Left lobe of liver (tissue), 2 donors: ENCODE measurements at regions not wholly inside any gene's neighbourhood (a gene's known extent, or its start where the extent isn't known, plus 50 kb on each side); places are given as distances from the start of the nearest gene placed in this dataset.

ENCODE experiments used
- ATAC-seq: fragments of 200-7000 bp; cut with Tn5 transposase; one replicate; pipeline ENCODE4 v1.9.1; 2020; ENCODE audit warnings: mild to moderate bottlenecking, moderate library complexity
- DNase-seq: peaks from one replicate; pipeline ENCODE4 v3.0.0-alpha.2; 2020; ENCODE audit warnings: low spot score
- donor health status: DM: no; HTN: no; CAD: no; lungs with moderate emphysema.
- donor health status: DM: no; HTN: yes; CAD: no.

DNA sequence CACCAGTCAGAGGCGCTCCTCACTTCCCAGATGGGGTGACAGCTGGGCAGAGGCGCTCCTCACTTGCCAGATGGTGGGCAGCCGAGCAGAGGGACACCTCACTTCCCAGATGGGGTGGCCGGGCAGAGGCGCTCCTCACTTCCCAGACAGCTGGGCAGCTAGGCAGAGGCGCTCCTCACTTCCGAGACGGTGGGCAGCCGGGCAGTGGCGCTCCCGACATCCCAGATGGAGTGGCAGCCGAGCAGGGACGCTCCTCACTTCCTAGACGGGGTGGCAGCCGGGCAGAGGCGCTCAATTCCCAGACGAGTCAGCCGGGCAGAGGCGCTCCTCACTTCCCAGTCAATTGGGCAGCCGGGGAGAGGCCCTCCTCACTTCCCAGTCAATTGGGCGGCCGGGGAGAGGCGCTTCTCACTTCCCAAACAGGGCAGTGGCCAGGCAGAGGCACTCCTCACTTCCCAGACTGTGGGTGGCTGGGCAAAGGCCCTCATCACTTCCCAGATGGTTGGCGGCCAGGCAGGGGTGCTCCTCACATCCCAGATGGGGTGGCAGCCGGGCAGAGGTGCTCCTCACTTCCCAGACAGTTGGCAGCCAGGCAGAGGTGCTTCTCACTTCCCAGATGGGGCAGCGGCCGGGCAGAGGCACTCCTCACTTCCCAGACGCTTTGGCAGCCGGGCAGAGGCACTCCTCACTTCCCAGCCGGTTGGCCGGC is 143.8 kb upstream of the ARID2 start:
- ATAC-seq (no peak), DNase-seq (no peak)

DNA sequence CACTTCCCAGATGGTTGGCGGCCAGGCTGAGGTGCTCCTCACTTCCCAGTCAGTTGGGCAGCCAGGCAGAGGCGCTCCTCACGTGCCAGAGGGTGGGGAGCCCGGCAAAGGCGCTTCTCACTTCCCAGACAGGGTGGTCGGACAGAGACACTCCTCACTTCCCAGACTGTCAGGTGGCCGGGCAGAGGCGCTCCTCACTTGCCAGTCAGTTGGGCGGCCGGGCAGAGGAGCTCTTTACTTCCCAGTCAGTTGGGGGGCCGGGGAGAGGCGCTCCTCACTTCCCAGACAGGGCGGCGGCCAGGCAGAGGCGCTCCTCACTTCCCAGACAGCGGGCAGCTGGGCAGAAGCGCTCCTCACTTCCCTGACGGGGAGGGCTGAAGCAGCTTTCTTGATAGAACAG is 143.0 kb upstream of the ARID2 start:
- no peak for DNase-seq
- ATAC-seq, result no peak

DNA sequence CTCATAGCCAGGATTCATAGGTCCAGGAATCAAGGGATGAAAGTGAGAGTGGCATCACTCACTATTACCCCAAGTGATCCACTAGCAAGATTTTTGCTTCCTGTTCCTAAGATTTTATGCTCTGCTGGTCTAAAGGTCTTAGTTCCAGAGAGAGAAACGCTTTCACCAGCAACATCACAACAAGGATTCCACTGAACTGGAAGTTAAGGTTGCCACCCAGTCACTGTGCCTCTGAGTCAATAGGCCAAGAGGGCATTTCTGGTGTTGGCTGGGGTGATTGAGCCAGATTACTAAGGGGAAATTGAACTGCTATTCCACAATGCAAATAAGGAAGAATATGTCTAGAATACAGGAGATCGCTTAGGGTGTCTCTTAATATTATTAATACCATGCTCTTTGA is 142.5 kb upstream of the ARID2 start:
- ATAC-seq (peak; percentile 87), DNase-seq (no peak)

DNA sequence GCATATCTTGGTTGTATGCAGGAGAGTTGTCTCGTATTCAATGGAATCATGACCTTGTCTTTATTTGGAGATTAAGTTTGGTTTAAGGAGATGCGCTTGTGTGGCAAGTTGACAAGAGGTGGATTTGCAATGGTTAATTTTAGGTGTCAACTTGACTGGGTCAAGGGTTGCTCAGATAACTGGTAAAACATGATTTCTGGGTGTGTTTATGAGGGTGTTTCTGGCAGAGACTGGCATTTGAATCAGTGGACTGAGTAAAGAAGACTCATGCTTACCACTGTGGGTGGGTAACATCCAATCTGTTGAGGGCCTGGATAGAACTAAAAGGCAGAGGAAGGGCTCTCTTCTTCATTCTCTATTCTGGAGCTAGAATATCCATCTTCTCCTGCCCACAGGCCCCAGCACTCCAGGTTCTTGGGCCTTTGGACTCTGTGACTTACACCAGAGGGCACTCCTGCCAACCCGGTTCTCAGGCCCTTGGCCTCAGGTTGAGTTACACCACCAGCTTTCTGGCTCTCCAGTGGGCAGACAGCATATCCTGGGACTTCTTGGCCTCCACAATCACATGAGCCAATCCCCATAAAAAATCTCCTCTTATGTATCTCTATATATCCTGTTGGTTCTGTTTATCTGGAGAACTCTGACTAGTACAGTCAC is 141.5 kb upstream of the ARID2 start:
- ATAC-seq (peak; percentile 97), DNase-seq (peak; percentile 70)

DNA sequence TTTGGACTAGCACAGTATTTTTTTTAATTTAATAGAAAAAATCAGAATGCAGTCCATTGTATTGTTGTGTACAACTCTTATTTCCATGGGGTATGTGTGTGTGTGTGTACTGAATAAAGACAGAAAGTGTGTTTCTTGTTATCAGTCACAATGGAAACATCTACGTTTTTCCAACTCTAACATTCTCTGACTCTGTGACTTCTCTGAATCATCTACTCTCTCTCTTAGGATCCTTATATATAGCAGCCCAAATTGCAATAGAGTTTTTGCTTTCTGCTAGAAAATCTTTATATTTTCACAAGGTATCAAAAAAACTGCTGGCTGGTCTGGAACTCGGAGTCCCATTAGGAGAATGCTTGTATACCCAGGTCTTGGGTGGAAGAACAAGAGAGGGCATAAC is 138.9 kb upstream of the ARID2 start:
- no peak for ATAC-seq
- DNase-seq, result no peak

DNA sequence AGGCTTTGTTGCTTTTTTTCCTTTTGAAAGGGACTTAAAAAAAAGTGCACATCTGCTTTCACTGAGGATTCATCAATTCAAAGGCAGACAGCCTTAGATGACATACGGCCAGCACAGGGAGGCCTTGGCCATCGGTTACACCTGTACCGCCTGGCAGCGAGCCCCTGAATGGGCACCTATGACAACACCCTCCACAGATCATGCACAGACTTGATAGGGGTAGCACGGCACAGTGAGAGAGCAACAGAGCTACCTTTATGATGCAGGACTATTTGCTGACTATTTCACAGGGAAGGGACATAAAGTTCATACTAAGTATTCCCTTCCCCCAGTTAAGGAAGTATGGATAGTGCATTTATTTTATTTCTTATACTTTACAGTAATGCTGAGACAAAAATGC is 137.9 kb upstream of the ARID2 start:
- ATAC-seq (no peak), DNase-seq (no peak)

DNA sequence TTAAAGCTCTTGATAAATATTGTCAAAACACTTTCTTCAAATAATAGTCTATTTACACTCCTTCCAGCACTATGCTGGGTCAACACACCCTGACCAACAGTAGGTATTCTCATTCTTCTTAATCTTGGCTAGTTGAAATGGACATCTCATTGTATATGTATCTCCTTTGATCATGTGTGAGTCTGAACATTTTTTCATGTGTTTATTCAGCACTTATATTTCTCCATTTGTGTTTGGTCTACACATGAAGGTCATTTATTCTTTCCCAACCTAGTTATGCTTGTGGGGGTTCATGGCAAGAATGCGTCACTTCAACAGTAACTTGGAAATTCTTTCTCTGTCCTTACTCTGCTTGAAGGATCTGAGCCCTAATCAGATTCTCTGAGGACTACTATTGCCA is 133.1 kb upstream of the ARID2 start:
- DNase-seq (no peak), ATAC-seq (no peak)

DNA sequence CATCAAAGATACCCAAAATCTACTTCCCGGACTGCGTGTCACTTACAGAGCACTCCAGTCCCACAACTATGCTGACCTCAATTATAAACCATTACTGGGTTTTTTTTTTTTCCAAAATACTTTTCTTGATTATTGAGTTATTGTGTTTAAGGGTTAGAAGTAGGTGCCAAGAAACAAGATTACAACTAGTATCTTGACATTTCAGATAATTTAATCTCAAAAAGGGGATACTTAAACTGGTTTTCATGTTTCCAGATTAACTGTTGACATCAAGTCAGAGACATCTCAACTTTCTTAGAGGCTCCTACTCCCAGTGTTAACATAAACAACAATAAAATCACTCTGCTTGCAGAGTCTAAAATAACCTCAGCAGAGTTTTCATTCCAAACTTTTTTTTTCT is 131.2 kb upstream of the ARID2 start:
- DNase-seq (no peak), ATAC-seq (no peak)

DNA sequence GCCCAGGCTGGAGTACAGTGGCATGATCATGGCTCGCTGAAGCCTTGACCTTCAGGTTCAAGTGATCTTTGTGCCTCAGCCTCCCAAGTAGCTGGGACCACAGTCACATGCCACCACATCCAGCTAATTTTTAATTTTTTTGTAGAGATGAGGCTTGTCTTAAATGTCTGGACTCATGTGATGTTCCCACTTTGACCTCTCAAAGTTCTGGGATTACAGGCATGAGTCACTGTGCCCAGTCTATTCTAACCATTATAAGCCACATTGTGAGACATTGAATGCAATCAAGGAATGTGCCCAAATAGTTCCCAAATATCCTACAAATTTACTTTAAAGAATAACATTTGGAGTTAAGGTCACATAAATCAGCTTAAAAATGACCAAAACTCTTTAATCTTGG is 130.7 kb upstream of the ARID2 start:
- ATAC-seq (no peak), DNase-seq (no peak)

DNA sequence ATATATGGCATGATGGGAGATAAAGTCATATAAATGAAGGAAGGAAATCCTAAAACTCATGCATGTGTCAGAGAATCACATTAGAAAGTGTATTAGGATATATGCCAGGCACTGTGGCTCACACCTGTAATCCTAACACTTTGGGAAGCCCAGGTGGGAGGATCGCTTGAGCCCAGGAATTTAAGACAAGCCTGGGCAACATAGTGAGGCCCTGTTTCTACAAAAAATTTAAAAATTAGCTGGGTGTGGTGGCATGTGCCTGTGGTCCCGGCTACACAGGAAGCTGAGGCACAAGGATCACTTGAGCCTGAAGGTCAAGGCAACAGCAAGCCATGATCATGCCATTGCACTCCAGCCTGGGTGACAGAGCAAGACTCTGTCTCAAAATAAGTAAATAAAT is 130.3 kb upstream of the ARID2 start:
- ATAC-seq, result no peak
- no peak for DNase-seq

DNA sequence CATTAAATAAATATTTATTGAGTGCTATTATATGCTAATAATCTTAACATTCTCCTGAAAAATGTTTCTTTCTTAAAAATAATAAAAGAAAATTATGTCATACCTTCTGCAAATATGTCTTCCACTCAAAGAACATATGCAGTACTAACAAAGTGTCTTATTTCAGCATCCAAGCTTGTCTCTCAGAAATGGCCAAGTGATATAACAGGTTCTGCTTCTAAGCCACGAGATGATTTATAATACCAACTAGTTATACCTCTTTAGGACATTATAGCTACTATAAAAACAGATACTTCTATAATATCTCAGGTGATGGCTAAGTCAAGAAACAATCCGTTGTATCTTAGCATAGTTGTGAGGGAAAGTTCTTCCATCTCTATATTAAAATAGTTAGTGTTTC is 128.1 kb upstream of the ARID2 start:
- ATAC-seq (no peak), DNase-seq (no peak)

DNA sequence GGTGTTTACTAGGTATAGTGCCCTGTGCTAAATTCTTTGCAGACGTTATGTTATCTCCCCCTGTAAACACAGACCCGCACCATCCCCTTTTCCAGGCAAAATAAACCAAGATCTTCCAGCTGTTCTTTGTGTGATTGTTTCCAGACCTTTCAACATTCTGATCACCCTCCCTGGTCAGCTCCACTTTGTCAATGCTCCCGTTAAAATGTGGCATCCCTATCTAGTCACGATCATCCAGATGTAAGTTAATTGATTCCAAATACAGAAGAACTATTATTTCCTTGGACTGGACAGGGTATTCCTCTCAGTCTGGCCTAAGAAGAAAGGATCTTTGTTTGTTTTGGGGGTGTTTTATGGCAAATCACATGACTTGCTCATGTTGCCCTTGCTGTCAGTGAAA is 127.6 kb upstream of the ARID2 start:
- ATAC-seq (no peak), DNase-seq (no peak)

DNA sequence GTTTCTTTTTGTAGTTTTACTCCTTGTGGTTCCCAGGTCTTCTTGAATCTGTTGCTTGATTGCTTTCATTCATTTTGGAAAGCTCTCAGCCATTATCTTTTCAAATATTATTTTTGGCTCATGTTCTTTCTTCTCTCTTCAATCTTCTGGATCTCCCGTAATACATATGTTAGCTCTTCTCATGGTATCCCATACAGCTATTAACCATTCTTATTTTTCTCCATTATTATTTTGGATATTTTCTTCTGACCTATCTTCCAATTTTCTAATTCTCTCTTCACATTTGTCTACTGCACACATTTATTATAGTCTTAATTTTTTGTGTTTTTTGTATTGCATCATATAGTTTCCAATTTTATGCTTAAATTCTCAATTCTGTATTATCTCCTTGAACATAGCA is 123.9 kb upstream of the ARID2 start:
- ATAC-seq (no peak), DNase-seq (no peak)

DNA sequence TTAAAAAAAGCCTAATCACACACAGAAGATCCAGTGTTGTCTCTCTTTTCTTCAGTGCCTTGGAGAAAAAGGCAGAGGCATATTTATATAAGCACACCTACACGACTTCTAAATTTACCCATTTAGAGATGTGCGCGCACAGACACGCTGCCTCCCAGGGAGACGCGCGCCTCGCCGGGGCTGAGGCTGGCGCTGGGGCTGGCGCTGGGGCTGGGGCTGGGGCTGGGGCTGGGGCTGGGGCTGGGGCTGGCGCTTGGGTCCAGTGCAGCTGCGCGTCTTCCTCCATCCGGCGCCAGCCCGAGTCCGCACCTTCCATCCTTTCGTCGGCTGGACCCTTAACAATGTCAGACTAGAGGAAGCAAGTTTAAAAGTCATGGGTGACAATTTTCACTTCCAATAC is 118.4 kb upstream of the ARID2 start:
- no peak for ATAC-seq
- no peak for DNase-seq

DNA sequence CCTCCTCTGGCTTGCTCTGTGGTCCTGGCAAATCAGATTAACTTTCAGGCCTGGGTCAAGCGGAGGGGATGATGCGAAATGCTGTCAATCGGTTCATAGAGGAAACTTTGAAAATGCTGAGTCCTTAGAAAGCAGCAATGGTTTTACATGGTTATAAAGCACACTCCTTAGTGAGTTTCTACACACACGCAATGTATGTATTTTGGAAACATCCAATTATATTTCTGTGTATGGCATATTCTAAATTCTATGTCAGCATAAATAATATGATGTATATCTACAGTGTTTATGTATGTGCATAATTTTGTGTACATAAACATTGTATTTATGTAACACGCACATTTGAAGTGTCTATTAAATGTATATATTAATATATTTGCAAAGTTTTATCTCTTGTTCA is 118.0 kb upstream of the ARID2 start:
- ATAC-seq (no peak), DNase-seq (no peak)

DNA sequence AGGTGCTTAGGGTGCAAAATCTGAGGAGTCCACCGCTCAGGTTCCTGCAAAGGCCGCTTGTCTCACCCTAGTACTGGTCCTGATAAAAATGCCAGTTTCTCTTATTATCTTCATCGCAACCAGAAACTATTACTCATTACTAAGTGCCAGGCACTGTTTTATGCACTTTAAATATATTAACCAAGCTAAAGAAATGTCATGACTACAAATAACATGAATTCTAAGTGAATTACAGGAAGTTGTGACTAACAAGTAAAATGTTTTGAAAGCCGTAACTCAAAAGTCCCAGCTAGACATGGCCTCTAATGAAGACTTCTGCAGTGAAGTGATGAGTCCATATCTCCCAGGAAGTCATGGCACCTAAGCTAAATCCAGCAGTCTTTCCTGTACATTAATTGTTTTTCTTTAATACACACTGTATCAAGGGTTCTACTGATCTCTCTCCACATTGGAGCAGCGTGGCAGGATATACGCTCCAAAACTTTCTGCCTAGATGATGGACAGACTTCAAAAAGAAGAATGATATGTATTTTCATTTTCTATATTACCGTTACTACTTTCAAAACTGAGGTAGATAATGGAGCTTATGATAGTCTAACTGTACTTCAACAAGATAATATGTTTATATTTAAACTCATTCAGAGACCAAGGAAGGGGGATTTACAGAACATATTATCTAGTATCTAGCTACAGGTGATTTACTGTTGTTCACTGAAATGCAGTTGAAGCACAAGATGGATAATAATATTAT is 117.3 kb upstream of the ARID2 start:
- DNase-seq (no peak), ATAC-seq (no peak)

DNA sequence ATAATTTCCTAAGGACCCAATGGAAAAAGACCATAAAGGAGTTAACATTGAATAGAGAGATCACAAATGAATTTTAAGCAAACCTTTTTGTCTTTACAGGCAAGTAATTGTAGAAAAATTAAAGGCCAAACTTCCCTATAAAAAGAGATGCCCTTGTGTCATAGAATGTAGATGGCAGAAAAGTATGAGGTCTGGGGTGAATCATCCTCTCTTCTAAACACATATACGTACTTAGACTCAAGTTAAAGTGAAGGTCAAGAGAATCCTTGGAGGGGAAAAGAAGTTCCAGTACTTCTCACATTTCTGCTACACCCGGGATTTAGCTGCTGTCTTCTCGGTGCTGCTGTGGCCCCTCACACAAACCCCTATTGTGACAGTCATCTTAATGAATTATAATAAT is 116.2 kb upstream of the ARID2 start:
- no peak for ATAC-seq
- no peak for DNase-seq

DNA sequence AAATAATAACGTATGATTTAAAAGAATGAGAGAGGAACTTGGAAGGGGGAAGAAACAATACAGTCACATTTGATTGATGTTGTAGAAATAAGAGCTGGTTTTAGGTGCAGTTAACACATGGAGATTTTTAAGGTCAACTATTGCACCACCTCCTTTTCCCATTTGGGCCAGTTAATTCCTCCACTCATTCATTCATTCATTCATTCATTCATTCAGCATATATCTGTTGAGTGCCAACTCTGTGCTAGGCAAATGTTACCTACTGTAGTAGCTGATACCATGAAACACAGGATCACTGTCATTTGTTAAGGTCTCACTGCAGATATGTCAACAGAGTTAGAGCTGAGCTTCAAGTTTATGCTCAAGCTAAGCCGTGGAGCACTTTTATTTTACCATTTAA is 115.7 kb upstream of the ARID2 start:
- ATAC-seq (no peak), DNase-seq (no peak)

DNA sequence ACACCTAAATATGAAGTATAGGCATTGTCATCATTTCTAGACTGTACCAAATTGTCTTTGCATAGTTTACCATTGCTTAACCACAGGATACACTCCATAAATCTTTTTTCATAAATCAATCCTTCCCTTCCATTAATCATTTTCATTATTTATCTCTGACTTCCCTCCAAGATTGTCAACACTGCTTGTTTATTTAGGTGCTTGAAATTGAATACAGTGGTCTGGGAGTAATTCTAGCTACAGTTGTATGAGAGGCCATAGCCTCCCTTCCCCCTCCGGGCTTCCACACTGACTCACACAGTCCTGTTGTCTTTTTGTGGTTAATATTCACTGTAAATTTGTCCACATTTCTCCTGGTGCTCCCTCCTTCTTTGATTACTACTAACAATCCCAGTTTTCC is 114.2 kb upstream of the ARID2 start:
- no peak for ATAC-seq
- DNase-seq, result no peak

DNA sequence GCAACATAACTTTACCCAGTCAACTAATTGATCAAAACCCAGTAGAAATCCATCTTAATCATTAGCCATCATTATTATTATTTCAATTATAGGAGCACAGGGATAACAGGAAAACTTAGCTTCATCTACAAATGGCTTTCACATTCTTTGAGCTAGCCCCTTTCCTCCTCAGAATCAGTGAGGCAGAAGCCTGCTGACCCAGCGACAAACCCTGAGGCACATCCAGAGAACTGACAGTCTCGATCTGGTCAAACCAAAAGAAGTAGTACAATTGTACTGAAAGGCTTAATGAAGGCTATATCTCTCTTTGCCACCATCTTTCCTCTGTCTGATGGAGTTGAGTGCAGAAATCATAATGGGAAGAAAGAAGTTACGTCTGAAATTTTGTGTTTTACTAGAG is 109.8 kb upstream of the ARID2 start:
- ATAC-seq, result no peak
- no peak for DNase-seq

DNA sequence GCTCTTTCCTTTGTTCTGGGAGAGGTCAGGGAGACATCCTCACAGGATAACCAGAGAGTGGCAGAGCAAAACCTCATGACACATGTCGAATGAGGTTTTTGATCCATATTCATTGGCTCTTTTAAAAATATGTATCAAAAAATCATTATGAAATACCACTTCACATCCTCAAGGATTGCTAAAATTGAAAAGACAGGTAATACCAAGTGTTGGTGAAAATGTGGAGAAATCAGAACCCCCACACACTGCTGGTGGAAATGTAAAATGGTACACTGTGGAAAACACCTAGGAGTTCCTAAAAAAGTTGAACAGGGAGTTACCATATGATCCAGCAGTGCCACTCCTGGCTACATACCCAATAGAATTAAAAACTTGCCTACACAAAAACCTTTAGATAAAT is 107.8 kb upstream of the ARID2 start:
- DNase-seq, result no peak
- no peak for ATAC-seq

DNA sequence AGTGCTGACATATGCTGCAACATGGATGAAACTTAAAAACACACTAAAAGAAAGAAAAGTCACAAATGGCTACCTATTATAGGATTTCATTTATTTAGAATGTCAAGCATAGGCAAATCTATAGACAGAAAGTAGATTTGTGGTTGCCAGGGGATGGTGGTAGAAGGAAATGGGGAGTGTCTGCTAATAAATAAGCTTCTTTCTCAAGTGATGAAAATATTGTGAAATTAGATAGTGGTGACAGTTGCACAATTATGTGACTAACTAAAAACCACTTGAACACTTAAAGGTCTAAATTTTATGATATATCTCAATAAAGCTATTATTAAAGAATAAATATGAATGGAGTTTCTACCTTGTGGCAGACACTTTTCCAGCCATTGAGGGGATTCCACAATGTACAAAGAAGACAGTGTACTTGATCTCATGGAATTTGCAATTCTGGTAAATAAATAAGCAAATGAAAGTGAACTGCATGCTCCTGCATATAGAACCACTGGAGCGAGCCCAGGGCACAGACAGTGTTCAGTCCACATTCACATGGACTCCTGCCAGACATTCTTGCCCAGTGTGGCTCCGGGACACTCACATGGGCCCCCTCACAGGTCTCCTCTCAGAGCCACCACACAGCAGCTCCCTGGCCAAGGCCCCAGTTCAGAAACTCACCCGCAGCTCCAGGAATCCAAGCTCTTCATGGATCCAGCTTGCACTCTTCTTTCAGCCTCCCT is 107.1 kb upstream of the ARID2 start:
- peak; percentile 88 for ATAC-seq
- DNase-seq, result peak; percentile 63
